Islet precursor cell (in vitro differentiated cells): ENCODE measurements at regions not wholly inside any gene's neighbourhood (a gene's known extent, or its start where the extent isn't known, plus 50 kb on each side); places are given as distances from the start of the nearest gene placed in this dataset.

ENCODE experiments used
- DNase-seq: peaks from one replicate; pipeline ENCODE4 v3.0.0-alpha.2; 2018

- no peak for DNase-seq
Measured at GRCh38 chr1:79110749-79111148, 104.2 kb upstream of the ADGRL4 start.

- DNase-seq, result no peak
Measured at GRCh38 chr1:79109445-79109844, 102.9 kb upstream of the ADGRL4 start.

DNA sequence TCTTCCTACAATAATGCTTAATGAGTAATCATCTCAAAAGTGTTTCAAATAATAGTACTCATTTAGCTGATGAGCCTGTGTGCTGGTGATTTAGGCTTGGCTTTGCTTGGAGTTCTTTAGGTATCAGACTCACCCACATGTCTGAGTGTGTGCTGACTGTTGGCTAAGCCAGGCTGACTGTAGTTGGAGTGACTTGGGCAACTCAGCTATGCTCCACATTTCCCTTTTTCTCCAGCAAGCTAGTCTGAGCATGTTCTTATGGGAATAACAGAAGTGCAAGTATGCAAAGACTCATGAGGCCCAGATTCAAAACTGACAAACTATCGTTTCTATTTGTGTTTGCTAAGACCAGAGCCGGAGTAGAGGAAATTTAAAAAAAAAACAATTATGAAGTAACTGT, 99.0 kb upstream of the ADGRL4 start:
- no peak for DNase-seq

- no peak for DNase-seq
Measured at GRCh38 chr1:79104617-79105016, 98.1 kb upstream of the ADGRL4 start.

DNA sequence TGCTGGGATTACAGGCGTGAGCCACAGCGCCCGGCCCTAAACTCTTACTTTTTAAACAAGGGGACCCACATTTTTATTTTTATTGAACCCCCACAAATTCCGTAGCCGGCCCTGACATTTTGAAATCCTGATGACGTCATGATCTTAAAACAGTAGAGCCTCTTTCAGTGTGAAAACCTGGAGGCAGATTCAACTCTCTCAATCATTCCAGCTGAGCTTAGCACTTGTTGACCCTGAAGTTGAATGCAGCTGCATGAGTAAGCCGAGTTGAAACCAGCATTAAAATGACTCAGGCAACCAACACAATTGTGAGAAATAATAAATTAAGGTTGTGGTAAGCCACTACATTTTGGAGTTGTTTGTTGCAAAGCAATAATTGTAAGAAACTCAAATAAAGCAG, 93.9 kb upstream of the ADGRL4 start:
- DNase-seq, result no peak

DNA sequence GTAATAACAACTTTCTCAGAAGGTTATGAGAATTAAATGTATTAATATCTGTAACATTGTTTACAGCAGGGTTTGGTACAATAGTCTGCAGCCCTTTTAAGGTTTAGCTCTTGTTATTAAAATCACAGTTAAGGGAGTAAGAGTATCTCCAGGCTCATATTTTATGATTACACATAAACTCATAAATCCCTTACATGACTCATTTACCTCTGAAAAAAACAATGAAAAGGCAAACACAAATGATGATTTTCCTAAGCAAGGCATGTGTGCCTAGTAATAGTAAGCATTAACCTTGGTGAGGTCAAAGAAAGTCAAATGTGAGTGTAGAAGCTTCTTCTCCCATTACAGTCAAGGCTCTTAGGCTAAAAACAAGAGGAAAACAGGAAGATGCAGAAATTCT, 84.5 kb upstream of the ADGRL4 start:
- no peak for DNase-seq

GRCh38 chr1:79089946-79090345, 83.4 kb upstream of the ADGRL4 start:
- DNase-seq, result no peak

GRCh38 chr1:79082233-79082632, 75.7 kb upstream of the ADGRL4 start:
- no peak for DNase-seq

DNA sequence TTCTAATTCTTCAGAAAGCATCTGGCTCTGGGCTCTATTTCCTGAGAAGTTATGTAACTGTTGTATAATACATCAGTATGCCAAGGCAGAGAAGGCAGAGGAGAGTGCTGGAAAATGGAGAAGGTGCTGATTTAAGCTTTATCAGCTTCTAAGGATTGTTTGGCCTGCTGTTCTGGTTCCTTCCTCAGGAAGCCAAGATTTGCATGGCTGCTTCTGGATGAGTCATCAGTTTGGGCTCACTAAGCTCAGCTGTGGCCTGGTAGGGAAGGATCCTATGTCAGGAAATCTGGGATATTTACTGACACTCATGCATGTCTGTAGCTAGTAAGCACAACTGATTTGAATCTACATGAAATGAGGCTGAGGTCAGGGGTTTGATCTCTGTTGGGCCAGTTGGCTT, 73.2 kb upstream of the ADGRL4 start:
- DNase-seq, result peak; percentile 90

DNA sequence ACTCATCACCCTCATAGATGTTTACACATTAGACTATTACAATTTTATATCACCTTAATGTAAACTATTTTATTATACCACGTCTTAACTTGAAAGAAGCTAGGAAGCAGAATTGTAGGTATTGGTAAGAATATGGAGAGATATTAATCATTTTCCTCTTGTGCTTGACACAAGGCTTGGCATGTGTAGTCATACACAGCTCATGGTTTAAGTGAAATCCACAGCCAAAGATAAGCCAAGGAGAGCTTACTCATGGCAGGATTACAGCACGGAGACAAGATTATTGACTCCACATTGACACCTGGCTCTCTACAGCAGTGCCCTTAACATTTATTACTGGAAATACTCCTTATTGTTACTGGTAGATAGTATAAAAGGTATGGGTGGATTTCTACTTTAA, 68.4 kb upstream of the ADGRL4 start:
- DNase-seq, result no peak

DNA sequence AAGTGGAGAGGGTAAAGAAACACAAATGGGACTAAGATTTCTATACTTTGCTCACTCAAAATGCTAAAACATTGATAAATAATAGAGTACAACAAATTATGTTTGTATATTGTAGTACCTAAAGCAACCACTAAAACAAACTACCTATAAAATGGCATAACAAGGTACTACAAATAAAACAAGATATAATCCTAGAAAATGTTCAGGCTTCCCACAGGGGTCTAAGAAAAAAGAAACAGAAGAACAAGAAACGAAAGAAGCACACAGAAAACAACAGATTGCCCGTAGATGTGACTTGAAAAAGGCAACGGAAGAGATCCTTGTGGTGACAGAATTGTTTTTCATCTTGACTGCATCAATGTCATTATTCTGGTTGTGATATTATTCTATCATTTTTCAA, 63.3 kb upstream of the ADGRL4 start:
- DNase-seq, result no peak

DNA sequence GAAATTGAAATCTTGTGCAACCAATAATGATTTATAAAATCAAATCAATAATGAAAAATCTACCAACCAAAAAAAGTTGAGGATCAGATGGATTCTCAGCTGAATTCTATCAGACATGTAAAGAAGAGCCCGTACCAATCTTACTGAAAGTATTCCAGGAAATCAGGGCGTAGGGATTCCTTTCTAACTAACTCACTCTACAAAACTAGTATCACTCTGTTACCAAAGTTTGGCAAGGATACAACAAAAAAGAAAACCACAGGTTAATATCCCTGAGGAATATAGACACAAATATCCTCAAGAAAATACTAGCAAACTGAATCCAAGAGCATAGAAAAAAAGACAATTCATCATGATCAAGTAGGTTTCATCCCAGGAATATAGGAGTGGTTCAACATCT, 52.8 kb upstream of the ADGRL4 start:
- no peak for DNase-seq
